Memory B cell (primary cell): ENCODE measurements at regions not wholly inside any gene's neighbourhood (a gene's known extent, or its start where the extent isn't known, plus 50 kb on each side); places are given as distances from the start of the nearest gene placed in this dataset.

Experiments
- ATAC-seq: fragments of 150-1000 bp; cut with Tn5 transposase; 2 replicates; pipeline ENCODE4 v1.10.0; 2021; ENCODE audit warnings: low read depth, mild to moderate bottlenecking, moderate library complexity
- DNase-seq, 2 donors: peaks; one replicate each; pipeline ENCODE4 v3.0.0; 2022; ENCODE audit warnings: low spot score in 2 of 2
- H3K27ac Mint-ChIP-seq: one replicate; pipeline ENCODE4 v1.8.0; 2022; ENCODE audit warnings: mild to moderate bottlenecking, moderate library complexity, mixed read lengths
- H3K27me3 Mint-ChIP-seq: one replicate; pipeline ENCODE4 v1.8.0; 2022; ENCODE audit warnings: mixed read lengths
- H3K36me3 Mint-ChIP-seq: one replicate; pipeline ENCODE4 v1.8.0; 2022; ENCODE audit warnings: mild to moderate bottlenecking, mixed read lengths
- H3K4me1 Mint-ChIP-seq: one replicate; pipeline ENCODE4 v1.8.0; 2022; ENCODE audit warnings: mixed read lengths
- H3K4me3 Mint-ChIP-seq: one replicate; pipeline ENCODE4 v1.8.0; 2022; ENCODE audit warnings: mild to moderate bottlenecking, moderate library complexity, mixed read lengths
- H3K9me3 Mint-ChIP-seq: one replicate; pipeline ENCODE4 v1.8.0; 2022; ENCODE audit warnings: mixed read lengths

DNA sequence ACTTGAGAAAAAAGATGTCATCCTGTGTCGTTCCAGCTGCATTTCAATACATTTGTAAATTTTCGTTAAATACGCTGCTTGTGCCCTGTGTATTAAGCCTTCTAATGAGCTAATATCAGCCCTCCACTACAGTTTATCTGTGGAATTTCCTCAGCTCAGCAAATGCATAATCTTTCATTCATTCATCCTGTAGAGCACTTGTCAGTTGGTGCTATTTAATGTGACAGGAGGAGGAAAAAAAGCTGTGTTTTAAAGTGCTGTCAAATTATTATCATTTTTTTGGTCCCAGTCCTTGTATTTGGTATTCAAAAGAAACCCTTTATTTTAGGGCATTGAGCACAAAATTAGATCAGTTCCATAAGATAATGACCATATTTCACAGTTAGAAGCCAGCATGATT lies 184.7 kb downstream of the FAT3 start:
- H3K27me3 Mint-ChIP-seq, result no peaks in the 10 kb centered on the region
- peaks cover 7% of the 10 kb centered on the region for H3K9me3 Mint-ChIP-seq
- H3K36me3 Mint-ChIP-seq, result no peaks in the 10 kb centered on the region
- DNase-seq (no peak), ATAC-seq (no peak)
- no peaks in the 10 kb centered on the region for H3K4me1 Mint-ChIP-seq
- no peak overlapping the region for H3K4me3 Mint-ChIP-seq
- no peak overlapping the region for H3K27ac Mint-ChIP-seq

DNA sequence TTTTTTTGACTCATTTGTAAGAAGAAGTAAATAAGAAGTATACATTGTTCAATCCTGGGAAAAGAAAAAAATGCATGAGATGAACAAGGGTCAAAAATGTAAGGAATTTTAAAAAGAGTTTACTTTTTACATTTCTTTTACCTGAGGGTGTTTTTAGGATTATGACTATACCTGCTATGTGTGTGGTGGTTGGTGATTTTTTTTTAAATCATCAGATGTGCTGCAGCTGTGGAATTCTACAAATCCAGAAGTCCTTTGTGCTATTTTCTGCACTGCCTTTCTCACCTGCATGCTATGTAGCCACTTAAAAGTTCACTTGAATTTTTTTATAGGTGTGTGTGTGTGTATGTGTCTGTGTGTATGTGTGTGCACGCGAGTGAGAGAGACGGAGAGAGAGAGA lies 185.3 kb downstream of the FAT3 start:
- H3K27ac Mint-ChIP-seq, result no peak overlapping the region
- no peak overlapping the region for H3K4me3 Mint-ChIP-seq
- no peaks in the 10 kb centered on the region for H3K36me3 Mint-ChIP-seq
- H3K9me3 Mint-ChIP-seq, result peaks cover 7% of the 10 kb centered on the region
- H3K27me3 Mint-ChIP-seq, result no peaks in the 10 kb centered on the region
- ATAC-seq (no peak), DNase-seq (no peak)
- no peaks in the 10 kb centered on the region for H3K4me1 Mint-ChIP-seq

DNA sequence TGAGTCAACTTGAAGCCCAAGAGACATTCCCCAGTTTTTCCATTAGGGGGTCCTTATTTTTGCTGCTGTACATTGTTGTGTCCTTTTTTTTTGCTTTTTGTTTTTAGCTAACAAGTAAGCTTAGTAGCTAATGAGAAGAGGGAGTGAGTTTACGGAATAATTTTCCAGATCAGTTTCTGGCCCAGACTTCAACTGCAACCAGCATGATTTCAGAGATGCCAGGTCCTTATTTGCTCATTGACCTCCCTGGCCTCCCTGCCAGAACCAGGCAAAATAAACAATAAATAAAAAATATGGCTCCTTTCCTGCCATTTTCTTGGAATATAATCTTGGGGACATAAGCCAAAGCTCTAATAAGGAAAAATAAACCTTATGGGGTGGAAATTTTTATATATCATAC lies 185.9 kb downstream of the FAT3 start:
- Mint-ChIP-seq H3K27ac (no peak overlapping the region), H3K9me3 (peaks cover 7% of the 10 kb centered on the region), H3K4me1 (no peaks in the 10 kb centered on the region), H3K36me3 (no peaks in the 10 kb centered on the region), H3K27me3 (no peaks in the 10 kb centered on the region), H3K4me3 (no peak overlapping the region)
- no peak for DNase-seq
- ATAC-seq, result no peak

DNA sequence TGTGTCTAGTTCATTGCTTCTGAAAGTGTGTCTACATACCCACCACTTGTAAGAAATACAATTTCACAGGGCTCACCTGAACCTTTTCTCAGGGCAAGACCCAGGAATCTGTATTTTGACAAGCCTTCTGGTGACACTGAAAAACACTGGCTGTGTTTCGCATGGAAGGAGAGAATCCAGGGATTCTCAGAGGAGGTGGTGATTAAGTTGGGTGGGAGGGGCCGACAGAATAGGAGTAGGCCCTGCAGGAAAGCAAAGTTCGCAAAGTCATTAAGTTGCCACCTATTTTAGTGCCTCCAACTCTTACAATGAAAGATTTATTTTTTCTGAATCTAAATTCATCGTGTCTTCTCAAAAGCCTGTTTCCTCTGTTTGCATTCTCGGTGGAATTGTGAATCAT lies 186.8 kb downstream of the FAT3 start:
- H3K4me1 Mint-ChIP-seq, result no peaks in the 10 kb centered on the region
- no peaks in the 10 kb centered on the region for H3K36me3 Mint-ChIP-seq
- ATAC-seq (no peak), DNase-seq (no peak)
- H3K27ac Mint-ChIP-seq, result no peak overlapping the region
- no peak overlapping the region for H3K4me3 Mint-ChIP-seq
- H3K27me3 Mint-ChIP-seq, result no peaks in the 10 kb centered on the region
- peaks cover 7% of the 10 kb centered on the region for H3K9me3 Mint-ChIP-seq

DNA sequence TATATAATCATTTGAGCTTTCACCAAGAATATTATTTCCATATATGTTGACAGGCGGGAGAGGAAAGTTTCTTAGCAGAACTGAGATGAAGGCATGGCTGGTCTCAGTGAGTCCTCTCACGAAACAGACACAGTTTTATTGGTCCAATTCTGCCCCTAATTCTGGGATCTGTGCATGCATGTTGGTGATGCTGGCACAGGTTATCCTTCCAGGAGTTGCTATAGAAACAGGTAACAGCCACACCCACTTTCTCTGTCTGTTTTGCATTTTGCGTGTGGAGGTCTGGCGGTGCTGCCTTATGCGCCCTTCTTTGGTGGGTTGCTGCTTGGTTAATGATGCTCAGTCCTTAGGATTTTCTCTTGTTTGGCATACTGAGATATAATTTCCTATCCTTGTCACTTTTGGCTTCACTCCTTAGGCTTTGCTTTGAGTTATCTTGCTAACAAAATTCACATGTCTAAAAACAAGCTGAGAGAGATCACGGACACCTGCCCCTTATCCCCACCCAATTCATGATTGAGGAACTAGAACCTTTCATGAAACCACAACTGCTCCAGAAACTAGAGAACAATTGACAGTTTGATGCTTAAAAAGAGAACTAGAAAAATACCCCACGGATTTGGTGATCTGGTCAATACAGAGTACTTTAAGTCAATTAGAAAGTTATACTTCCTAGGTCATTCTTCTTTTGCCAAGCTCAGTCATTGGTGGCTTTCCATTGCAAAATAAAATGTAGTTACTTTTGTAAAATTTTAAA lies 189.3 kb downstream of the FAT3 start:
- DNase-seq (no peak), ATAC-seq (peak; percentile 55)
- H3K9me3 Mint-ChIP-seq, result peaks cover 7% of the 10 kb centered on the region
- no peaks in the 10 kb centered on the region for H3K36me3 Mint-ChIP-seq
- no peaks in the 10 kb centered on the region for H3K27me3 Mint-ChIP-seq
- no peaks in the 10 kb centered on the region for H3K4me1 Mint-ChIP-seq
- H3K4me3 Mint-ChIP-seq, result peak overlapping the region; percentile 35
- H3K27ac Mint-ChIP-seq, result no peak overlapping the region

DNA sequence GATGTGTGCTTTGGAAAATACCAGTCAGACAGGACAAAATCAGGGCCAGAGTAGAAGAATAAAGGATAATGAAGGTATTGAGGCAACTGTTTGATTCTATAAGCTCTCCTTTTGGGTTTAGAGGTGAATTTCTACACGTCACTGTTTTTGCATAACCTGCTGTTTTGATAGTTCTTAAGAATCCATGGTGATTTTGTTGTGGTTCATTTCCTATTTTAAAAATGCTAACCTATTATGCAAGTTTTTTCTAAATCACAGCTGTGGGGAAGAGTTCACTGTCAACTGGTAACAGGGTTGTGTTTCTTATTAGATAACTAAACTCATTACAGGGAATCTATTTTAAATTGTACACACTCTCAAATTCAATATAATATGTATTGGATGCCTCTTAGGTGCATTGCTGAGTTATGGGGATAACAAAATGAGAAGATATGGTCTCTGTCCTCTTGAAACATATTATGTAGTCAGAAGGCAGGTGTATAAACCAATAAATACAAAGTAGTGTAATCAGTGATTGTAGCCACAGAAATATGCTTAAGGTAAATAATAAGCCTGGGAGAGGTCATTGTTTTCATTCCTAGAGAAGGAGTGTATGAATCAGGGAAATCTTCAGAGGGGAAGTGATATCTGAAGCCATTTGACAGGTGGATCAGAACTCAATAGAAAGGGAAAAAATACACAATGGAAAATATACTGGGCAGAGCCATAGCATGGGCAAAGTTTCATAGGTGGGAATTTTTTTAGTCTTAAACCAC lies 192.5 kb downstream of the FAT3 start:
- DNase-seq (no peak), ATAC-seq (no peak)
- Mint-ChIP-seq H3K36me3 (no peaks in the 10 kb centered on the region), H3K4me3 (no peak overlapping the region), H3K27ac (no peak overlapping the region), H3K9me3 (peaks cover 4% of the 10 kb centered on the region), H3K27me3 (no peaks in the 10 kb centered on the region), H3K4me1 (no peaks in the 10 kb centered on the region)

DNA sequence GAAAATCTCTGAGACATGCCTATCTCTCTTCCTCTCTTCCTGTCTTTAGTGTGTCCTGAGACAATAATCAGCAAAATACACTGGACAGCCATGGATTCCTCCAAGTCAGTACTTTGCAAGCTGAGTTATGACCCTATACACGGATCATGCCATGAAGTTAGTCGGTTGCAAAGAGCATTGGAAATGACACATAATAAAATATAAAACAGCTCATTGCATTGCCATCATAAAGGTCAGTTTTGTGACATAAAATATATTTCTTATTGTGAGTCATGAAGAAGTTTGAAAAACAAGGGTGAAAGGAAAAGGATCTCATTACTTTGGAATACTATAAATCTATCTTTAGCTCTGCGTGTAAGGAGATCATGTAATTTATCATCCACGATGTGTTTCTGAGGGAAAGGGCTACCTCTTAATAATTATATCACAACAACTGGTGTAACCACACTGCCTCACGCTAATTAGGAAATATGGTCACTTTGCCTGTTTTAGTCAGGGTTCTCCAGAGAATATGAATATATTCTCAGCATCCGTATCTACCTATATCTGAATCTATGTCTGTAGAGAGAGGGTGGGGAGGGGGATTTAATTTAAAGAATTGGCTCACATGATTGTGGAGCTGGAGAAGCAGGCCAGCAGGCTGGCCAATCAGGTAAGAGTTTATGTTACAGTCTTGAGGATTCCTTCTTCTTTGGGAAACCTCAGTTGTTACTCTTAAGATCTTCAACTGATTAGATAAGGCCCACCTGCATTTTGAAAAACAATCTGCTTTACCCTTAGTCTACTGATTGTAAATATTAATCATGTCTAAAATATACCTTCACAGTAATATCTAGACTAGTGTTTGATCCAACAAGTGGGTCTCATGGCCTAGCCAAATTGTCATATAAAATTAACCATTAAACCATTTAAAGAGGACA lies 198.8 kb downstream of the FAT3 start:
- no peak for ATAC-seq

DNA sequence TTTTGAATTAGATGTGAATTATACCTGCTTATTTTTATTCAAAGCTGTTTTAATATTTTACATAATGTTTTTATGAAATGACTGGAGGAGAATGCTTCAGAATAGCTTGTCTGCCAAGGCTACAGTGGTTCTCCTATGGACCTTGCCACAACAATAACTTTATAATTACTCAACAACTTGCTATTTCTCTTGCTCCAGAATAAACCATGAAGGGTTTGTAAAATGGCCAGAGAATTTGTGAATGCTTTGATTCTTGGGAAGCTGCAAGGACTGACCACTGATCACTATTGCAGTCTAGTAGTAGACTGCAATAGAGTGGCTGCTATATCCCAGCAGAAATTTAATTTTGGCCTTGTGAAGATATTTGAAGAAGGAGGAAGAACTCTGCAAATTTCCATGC lies 199.7 kb downstream of the FAT3 start:
- no peak for ATAC-seq
- Mint-ChIP-seq H3K9me3 (peaks cover 7% of the 10 kb centered on the region), H3K27me3 (no peaks in the 10 kb centered on the region), H3K36me3 (no peaks in the 10 kb centered on the region), H3K27ac (no peak overlapping the region), H3K4me1 (no peaks in the 10 kb centered on the region), H3K4me3 (no peak overlapping the region)
- no peak for DNase-seq

More for the DNA sequence above, 198.8 kb downstream of the FAT3 start:
- Mint-ChIP-seq H3K36me3 (no peaks in the 10 kb centered on the region), H3K4me1 (no peaks in the 10 kb centered on the region), H3K9me3 (peaks cover 5% of the 10 kb centered on the region), H3K27me3 (no peaks in the 10 kb centered on the region), H3K27ac (no peak overlapping the region), H3K4me3 (no peak overlapping the region)
- no peak for DNase-seq

DNA sequence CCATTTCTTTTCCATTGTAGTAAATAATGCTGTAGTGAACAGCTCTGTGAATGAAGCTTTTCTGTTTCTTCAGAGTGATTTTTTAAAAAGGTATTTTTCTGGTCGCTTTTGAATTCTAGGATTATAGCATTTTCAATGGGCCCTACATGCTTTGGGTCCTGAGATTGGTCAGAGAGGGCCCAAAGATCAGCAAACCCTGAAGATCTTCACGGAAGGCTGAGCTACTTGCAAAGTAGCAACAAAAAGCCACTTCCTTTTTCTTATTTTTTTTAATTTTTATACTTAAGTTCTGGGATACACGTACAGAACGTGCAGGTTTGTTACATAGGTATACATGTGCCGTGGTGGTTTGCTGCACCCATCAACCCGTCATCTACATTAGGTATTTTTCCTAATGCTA lies 200.5 kb downstream of the FAT3 start:
- Mint-ChIP-seq H3K27me3 (no peaks in the 10 kb centered on the region), H3K9me3 (peaks cover 13% of the 10 kb centered on the region), H3K4me3 (no peak overlapping the region), H3K36me3 (no peaks in the 10 kb centered on the region), H3K4me1 (no peaks in the 10 kb centered on the region), H3K27ac (no peak overlapping the region)
- ATAC-seq, result no peak
- DNase-seq, result no peak

DNA sequence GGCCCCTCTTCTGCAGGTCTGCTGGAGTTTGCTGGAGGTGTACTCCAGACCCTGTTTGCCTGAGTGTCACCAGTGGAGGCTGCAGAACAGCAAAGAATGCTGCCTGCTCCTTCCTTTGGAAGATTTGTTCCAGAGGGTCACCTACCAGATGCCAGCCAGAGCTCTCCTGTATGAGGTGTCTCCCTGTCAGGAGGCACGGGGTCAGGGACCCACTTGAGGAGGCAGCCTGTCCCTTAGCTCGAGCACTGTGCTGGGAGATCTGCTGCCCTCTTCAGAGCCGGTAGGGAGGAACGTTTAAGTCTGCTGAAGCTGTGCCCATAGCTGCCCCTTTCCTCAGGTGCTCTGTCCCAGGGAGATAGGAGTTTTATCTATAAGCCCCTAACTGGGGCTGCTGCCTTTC lies 207.9 kb downstream of the FAT3 start:
- ATAC-seq, result no peak
- Mint-ChIP-seq H3K4me1 (no peaks in the 10 kb centered on the region), H3K9me3 (peaks cover 9% of the 10 kb centered on the region), H3K4me3 (no peak overlapping the region), H3K36me3 (no peaks in the 10 kb centered on the region), H3K27ac (no peak overlapping the region), H3K27me3 (no peaks in the 10 kb centered on the region)
- no peak for DNase-seq

DNA sequence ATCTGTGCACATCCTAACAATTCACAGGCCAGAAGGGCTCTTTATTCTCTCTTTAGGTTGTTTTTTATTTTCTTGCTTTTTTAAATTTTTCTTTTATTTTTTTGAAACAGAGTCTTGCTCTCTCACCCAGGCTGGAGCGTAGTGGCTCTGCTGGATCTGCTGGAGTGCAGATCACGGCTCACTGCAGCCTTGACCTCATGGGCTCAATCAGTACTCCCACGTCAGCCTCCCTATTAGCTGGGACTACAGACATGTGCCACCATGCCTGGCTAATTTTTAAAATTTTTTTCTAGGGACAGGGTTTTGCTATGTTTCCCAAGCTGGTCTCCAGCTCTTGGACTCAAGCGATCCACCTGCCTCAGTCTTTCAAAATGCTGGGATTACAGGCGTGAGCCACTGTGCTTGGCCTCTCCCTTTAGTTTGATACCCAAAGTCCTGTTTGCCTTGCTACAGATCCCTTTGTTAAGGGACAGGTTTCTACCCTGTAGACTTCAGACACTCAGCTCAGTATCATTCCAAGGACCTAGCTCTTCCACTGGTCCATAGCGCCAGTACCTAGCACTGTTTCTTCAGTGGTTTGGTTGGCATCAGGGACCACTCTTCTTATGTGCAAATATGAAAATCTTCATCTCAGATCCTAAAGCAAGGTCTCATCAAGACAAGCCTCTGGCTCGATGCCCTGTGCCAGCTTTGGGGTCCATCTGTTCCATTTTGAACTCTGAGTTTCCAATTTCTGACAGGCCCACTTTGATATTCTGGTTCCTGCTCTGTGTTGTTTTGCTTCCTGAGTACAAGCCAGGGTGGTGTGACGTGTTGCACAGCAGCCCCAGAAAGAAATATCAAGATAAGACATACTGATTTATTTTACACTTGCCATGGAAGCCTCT lies 211.7 kb downstream of the FAT3 start:
- Mint-ChIP-seq H3K27ac (no peak overlapping the region), H3K27me3 (no peaks in the 10 kb centered on the region), H3K4me1 (no peaks in the 10 kb centered on the region), H3K9me3 (peaks cover 3% of the 10 kb centered on the region), H3K36me3 (no peaks in the 10 kb centered on the region), H3K4me3 (no peak overlapping the region)
- no peak for DNase-seq
- ATAC-seq, result no peak

DNA sequence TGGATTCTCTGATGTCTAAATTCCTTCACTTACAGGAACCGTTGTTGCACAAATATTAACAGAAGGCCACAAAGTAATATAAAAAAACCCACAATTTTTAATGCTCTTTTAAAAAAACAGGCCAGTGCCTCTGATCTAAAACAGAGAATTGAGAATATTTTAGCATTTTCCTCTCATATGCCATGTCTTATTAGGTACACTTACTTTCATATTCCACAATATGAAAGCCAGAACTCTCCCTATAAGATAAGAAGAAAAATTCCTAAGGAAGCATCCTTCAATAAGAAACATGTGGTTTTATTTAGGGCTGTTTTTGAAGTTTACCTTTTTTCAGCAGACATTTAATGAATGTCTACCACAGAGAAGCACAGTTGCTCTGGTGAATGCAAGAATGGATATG lies 214.5 kb downstream of the FAT3 start:
- Mint-ChIP-seq H3K36me3 (no peaks in the 10 kb centered on the region), H3K27ac (no peak overlapping the region), H3K4me1 (no peaks in the 10 kb centered on the region), H3K4me3 (no peak overlapping the region), H3K9me3 (peaks cover 3% of the 10 kb centered on the region), H3K27me3 (no peaks in the 10 kb centered on the region)
- ATAC-seq, result no peak
- no peak for DNase-seq

DNA sequence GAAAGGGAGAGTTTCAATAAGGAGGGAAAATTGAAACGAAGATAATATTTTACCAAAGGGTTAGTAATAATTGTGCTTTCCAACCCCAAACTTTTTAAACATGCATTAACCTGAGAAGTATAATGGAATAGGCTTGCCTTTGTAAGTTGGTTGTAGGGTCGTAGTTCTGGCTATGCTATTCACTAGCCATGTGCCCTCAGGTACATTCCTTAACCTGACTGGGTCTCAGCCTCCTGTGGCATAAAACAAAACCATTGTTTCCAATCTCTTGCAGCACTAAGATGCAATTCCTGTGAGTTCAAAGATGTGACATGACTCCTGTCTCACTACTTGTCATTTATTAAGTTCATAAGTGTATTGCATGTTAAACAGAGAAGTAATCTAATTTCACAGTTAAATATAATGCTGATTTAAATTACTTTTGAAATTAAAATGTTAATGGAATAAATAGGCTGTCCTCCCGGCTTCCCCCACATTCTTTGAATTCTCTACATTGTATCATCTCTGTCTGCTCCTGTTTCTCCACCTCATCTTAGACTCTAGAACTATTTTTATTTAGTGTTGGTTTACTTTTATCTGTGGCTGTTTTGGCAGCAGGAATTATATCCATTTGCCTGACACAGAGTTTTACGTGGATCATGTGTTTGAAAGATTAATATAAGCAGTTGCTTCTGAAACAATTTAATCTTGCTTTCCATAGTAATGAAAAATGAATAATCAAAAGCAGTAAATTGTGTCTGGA lies 216.3 kb downstream of the FAT3 start:
- Mint-ChIP-seq H3K4me3 (no peak overlapping the region), H3K27me3 (no peaks in the 10 kb centered on the region), H3K27ac (no peak overlapping the region), H3K9me3 (peaks cover 3% of the 10 kb centered on the region), H3K4me1 (no peaks in the 10 kb centered on the region), H3K36me3 (no peaks in the 10 kb centered on the region)
- DNase-seq (no peak), ATAC-seq (no peak)
